GM23338 (cell line): ENCODE measurements at regions not wholly inside any gene's neighbourhood (a gene's known extent, or its start where the extent isn't known, plus 50 kb on each side); places are given as distances from the start of the nearest gene placed in this dataset.

ENCODE experiments used
- TF ChIP-seq, protein P1 (sequence below), 2 experiments: fragments of 200-600 bp in 1 of 2; sonication (generic) in 1 of 2; conservative IDR thresholded peaks; 2 replicates each; pipeline versions ENCODE4 v1.5.1 to v1.6.1; 2016 to 2017; ENCODE audit warnings: antibody characterized with exemption in 2 of 2, low read depth in 2 of 2, mild to moderate bottlenecking in 2 of 2, moderate library complexity in 1 of 2
- TF ChIP-seq, protein P2 (sequence below): IDR thresholded peaks from one replicate; pipeline ENCODE4 v1.6.1; 2018; ENCODE audit warnings: antibody characterized with exemption; ENCODE audit not compliant: unreplicated experiment

DNA sequence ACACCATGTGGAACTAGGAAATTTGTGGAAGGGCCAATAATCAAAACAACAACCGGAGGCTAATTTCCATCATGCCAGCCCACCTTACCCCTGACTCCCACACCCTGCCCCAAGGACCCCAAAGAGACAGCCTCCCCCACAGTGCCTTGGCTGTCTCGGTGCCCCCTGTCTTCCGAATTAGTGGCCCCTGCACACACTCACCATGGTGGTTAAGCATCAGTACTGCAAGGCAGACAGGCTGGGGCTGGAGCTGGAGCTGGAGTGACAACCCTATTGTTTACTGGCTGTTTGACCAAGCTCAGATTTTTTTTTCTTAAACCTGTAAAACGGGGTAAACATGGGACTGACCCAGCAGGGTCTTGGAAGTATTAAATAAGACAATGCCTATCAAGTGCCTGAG is 238.0 kb downstream of the TFAP2C start:
- TF ChIP-seq, protein P1, sequence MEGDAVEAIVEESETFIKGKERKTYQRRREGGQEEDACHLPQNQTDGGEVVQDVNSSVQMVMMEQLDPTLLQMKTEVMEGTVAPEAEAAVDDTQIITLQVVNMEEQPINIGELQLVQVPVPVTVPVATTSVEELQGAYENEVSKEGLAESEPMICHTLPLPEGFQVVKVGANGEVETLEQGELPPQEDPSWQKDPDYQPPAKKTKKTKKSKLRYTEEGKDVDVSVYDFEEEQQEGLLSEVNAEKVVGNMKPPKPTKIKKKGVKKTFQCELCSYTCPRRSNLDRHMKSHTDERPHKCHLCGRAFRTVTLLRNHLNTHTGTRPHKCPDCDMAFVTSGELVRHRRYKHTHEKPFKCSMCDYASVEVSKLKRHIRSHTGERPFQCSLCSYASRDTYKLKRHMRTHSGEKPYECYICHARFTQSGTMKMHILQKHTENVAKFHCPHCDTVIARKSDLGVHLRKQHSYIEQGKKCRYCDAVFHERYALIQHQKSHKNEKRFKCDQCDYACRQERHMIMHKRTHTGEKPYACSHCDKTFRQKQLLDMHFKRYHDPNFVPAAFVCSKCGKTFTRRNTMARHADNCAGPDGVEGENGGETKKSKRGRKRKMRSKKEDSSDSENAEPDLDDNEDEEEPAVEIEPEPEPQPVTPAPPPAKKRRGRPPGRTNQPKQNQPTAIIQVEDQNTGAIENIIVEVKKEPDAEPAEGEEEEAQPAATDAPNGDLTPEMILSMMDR (conservative IDR thresholded peaks at IDR 0.05; ENCODE audit: low read depth in 2 of 2): no peak
- TF ChIP-seq, protein P2, sequence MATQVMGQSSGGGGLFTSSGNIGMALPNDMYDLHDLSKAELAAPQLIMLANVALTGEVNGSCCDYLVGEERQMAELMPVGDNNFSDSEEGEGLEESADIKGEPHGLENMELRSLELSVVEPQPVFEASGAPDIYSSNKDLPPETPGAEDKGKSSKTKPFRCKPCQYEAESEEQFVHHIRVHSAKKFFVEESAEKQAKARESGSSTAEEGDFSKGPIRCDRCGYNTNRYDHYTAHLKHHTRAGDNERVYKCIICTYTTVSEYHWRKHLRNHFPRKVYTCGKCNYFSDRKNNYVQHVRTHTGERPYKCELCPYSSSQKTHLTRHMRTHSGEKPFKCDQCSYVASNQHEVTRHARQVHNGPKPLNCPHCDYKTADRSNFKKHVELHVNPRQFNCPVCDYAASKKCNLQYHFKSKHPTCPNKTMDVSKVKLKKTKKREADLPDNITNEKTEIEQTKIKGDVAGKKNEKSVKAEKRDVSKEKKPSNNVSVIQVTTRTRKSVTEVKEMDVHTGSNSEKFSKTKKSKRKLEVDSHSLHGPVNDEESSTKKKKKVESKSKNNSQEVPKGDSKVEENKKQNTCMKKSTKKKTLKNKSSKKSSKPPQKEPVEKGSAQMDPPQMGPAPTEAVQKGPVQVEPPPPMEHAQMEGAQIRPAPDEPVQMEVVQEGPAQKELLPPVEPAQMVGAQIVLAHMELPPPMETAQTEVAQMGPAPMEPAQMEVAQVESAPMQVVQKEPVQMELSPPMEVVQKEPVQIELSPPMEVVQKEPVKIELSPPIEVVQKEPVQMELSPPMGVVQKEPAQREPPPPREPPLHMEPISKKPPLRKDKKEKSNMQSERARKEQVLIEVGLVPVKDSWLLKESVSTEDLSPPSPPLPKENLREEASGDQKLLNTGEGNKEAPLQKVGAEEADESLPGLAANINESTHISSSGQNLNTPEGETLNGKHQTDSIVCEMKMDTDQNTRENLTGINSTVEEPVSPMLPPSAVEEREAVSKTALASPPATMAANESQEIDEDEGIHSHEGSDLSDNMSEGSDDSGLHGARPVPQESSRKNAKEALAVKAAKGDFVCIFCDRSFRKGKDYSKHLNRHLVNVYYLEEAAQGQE: no peak
